ENCODE measurements at regions not wholly inside any gene's neighbourhood (a gene's known extent, or its start where the extent isn't known, plus 50 kb on each side); places are given as distances from the start of the nearest gene placed in this dataset.

DNA sequence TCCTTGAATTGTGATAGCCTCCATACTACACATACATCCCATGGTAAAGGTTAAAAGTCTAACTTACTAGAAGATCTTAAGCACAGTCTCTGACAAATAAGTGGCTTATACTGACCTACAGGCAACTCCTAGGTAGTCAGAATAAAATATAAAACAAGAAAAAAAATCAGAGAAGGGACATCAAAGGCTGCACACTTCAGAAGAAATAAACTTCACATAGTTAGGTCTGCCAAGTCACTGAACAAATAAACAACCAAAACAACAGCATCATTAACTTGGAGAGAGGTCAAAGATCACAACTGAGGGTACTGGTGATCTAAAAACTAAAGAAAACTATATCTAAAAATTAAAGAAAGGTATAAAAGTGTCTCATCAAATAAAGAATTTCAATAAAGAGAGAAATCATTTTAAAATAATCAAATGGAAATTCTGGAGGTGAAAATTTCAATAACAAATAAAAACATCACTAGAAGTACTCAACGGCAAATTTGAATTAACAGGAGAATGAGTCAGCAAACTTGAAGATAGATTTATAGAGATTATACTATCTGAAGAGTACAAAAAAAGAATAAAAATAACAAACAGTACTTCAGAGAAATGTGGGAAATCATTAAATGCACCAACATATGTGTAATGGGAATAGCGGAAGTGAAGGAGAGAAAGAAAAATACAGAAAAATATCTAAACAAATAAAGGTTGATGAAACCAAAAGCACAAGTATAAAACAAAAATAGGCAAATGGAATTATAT lies 88.0 kb upstream of the UST start:
- Mint-ChIP-seq H3K9me3 (peaks cover 3% of the 10 kb centered on the region), H3K27me3 (no peaks in the 10 kb centered on the region), H3K4me1 (ENCODE audit: low read depth) (no peaks in the 10 kb centered on the region), H3K27ac (no peak overlapping the region), H3K36me3 (ENCODE audit: low read depth) (no peaks in the 10 kb centered on the region), H3K4me3 (no peak overlapping the region)
- ATAC-seq (ENCODE audit: poor library complexity), result no peak
- H3K36me3 ChIP-seq (ENCODE audit: insufficient read depth, low read length), result no peaks in the 10 kb centered on the region
- DNase-seq, result no peak
- no peaks in the 10 kb centered on the region for H3K27me3 ChIP-seq (ENCODE audit: control insufficient read depth in 1 of 2, insufficient read depth in 2 of 2, low read length in 2 of 2)
- H3K4me3 ChIP-seq (ENCODE audit: low read length), result no peak overlapping the region
- no peak overlapping the region for H3K27ac ChIP-seq (ENCODE audit: low read depth in 1 of 2, low read length in 2 of 2)
- H3K4me1 ChIP-seq (ENCODE audit: insufficient read depth, low read length), result no peaks in the 10 kb centered on the region
- ChIA-PET CTCF (no interaction called here), POLR2A (no interaction called here)
- no peak for TF ChIP-seq CTCF (IDR thresholded peaks at IDR 0.05)
- intact Hi-C loops (cut with DNase I, micrococcal nuclease), result no loop called here
- H3K9me3 ChIP-seq (ENCODE audit: control insufficient read depth in 1 of 2, insufficient read depth in 1 of 2, low read length in 2 of 2), result no peaks in the 10 kb centered on the region

DNA sequence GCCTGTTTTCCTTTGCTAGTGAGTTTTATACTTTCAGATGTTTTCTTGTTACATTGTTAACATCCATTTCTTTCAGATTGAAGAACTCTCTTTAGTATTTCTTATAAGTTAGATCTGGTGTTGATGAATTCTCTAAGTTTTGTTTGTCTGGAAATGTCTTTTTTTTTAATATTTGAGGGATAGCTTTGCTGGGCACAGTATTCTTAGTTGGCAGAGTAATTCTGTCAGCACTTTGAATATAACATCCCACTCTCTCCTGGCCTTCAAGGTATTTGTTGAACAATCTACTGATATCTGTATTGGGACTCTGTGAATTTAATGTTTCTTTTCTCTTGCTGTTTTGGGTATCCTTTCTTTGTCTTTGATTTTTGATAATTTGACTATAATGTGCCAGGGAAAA lies 79.4 kb upstream of the UST start:
- CTCF ChIA-PET, result no interaction called here
- peaks cover 11% of the 10 kb centered on the region for H3K9me3 Mint-ChIP-seq
- H3K4me3 Mint-ChIP-seq, result no peak overlapping the region

DNA sequence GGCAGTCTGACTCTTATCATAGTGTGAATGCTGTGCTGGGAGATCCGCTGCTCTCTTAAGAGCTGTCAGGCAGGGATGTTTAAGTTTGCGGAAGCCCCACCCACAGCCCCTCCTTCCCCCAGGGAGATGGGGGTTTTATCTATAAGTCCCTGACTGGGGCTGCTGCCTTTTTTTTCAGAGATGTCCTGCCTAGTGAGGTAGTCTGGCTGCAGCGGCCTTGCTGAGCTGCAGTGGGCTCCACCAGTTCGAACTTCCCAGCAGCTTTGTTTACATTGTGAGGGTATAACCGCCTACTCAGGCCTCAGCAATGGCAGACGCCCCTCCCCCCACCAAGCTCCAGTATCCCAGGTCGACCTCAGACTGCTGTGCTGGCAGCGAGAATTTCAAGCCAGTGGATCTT lies 75.7 kb upstream of the UST start:
- Histone ChIP-seq H3K36me3 (ENCODE audit: insufficient read depth, low read length) (no peaks in the 10 kb centered on the region), H3K4me3 (ENCODE audit: low read length) (no peak overlapping the region), H3K27me3 (ENCODE audit: control insufficient read depth in 1 of 2, insufficient read depth in 2 of 2, low read length in 2 of 2) (peaks cover 0 to 4% of the 10 kb centered on the region in 2 experiments), H3K4me1 (ENCODE audit: insufficient read depth, low read length) (no peaks in the 10 kb centered on the region), H3K9me3 (ENCODE audit: control insufficient read depth in 1 of 2, insufficient read depth in 1 of 2, low read length in 2 of 2) (peaks cover 13 to 54% of the 10 kb centered on the region in 2 experiments), H3K27ac (ENCODE audit: low read depth in 1 of 2, low read length in 2 of 2) (no peak overlapping the region)
- H3K36me3 Mint-ChIP-seq (ENCODE audit: low read depth), result peaks cover 7% of the 10 kb centered on the region
- peaks cover 11% of the 10 kb centered on the region for H3K9me3 Mint-ChIP-seq
- no peak for TF ChIP-seq CTCF (IDR thresholded peaks at IDR 0.05)
- H3K4me1 Mint-ChIP-seq (ENCODE audit: low read depth), result no peaks in the 10 kb centered on the region
- intact Hi-C loops (cut with DNase I, micrococcal nuclease), result no loop called here
- DNase-seq, result no peak
- POLR2A ChIA-PET, result no interaction called here
- peaks cover 4% of the 10 kb centered on the region for H3K27me3 Mint-ChIP-seq
- no peak overlapping the region for H3K4me3 Mint-ChIP-seq
- no peak overlapping the region for H3K27ac Mint-ChIP-seq
- no peak for ATAC-seq (ENCODE audit: poor library complexity)
- CTCF ChIA-PET, result no interaction called here

More for the DNA sequence above, 79.4 kb upstream of the UST start:
- Mint-ChIP-seq H3K27me3 (no peaks in the 10 kb centered on the region), H3K27ac (no peak overlapping the region), H3K4me1 (ENCODE audit: low read depth) (no peaks in the 10 kb centered on the region), H3K36me3 (ENCODE audit: low read depth) (peaks cover 7% of the 10 kb centered on the region)
- no peak for TF ChIP-seq CTCF (IDR thresholded peaks at IDR 0.05)
- peaks cover 13 to 38% of the 10 kb centered on the region in 2 experiments for H3K9me3 ChIP-seq (ENCODE audit: control insufficient read depth in 1 of 2, insufficient read depth in 1 of 2, low read length in 2 of 2)
- no peak overlapping the region for H3K4me3 ChIP-seq (ENCODE audit: low read length)
- POLR2A ChIA-PET, result no interaction called here
- DNase-seq (no peak), ATAC-seq (ENCODE audit: poor library complexity) (no peak)
- no peaks in the 10 kb centered on the region for H3K36me3 ChIP-seq (ENCODE audit: insufficient read depth, low read length)
- H3K27me3 ChIP-seq (ENCODE audit: control insufficient read depth in 1 of 2, insufficient read depth in 2 of 2, low read length in 2 of 2), result peaks cover 0 to 4% of the 10 kb centered on the region in 2 experiments
- H3K4me1 ChIP-seq (ENCODE audit: insufficient read depth, low read length), result no peaks in the 10 kb centered on the region
- intact Hi-C loops (cut with DNase I, micrococcal nuclease), result no loop called here
- H3K27ac ChIP-seq (ENCODE audit: low read depth in 1 of 2, low read length in 2 of 2), result no peak overlapping the region

Data from CD4-positive, alpha-beta T cell (primary cell).